ENCODE measurements at regions not wholly inside any gene's neighbourhood (a gene's known extent, or its start where the extent isn't known, plus 50 kb on each side); places are given as distances from the start of the nearest gene placed in this dataset.

GRCh38 chr13:47211106-47211505, 314.3 kb upstream of the HTR2A start (continued):
- TF ChIP-seq AEBP2 (tag by site-specific recombination; IDR thresholded peaks at IDR 0.05; ENCODE audit: borderline replicate concordance) (no peak), HOXC10 (CRISPR knock-in tag; IDR thresholded peaks at IDR 0.05) (no peak), SP7 (tag by site-specific recombination; IDR thresholded peaks at IDR 0.05) (no peak), TSHZ1 (tag by site-specific recombination; IDR thresholded peaks at IDR 0.05; ENCODE audit: borderline replicate concordance) (no peak), PBX3 (CRISPR knock-in tag; IDR thresholded peaks at IDR 0.05) (no peak)

GRCh38 chr13:47206111-47206510, 309.3 kb upstream of the HTR2A start:
- 0 out of 2 replicates have a peak, but pooled peaks cover 4% of the 10 kb centered on the region for H3K4me1 ChIP-seq (ENCODE audit: control insufficient read depth, insufficient read depth, low read length)
- no peak for TF ChIP-seq ZNF514 (tag by site-specific recombination; IDR thresholded peaks at IDR 0.05)
- TF ChIP-seq ZNF37A (tag by site-specific recombination; IDR thresholded peaks at IDR 0.05): no peak
- no peak for TF ChIP-seq ZNF433 (tag by site-specific recombination; IDR thresholded peaks at IDR 0.05; ENCODE audit: low read depth)
- TF ChIP-seq ZNF132 (tag by site-specific recombination; IDR thresholded peaks at IDR 0.05; ENCODE audit: borderline replicate concordance): no peak
- TF ChIP-seq ZNF501 (tag by site-specific recombination; IDR thresholded peaks at IDR 0.05): no peak
- H3K27ac ChIP-seq (ENCODE audit: extremely low read depth, low read depth, low read length): no peak overlapping the region
- H3K4me3 ChIP-seq (ENCODE audit: low read depth, low read length): no peak overlapping the region
- no peaks in the 10 kb centered on the region for H3K9me3 ChIP-seq (ENCODE audit: control insufficient read depth, insufficient read depth, low read depth, low read length)
- ChIA-PET POLR2A (no interaction called here), CTCF (no interaction called here)
- H3K36me3 ChIP-seq (ENCODE audit: control insufficient read depth in 2 of 2, insufficient read depth in 1 of 2, low read length in 2 of 2): no peaks in the 10 kb centered on the region

GRCh38 chr13:47190696-47191305, 293.9 kb upstream of the HTR2A start:
- Histone ChIP-seq H3K4me1 (ENCODE audit: control insufficient read depth, insufficient read depth, low read length) (no peaks in the 10 kb centered on the region), H3K4me3 (ENCODE audit: low read depth, low read length) (no peak overlapping the region), H3K9me3 (ENCODE audit: control insufficient read depth, insufficient read depth, low read depth, low read length) (no peaks in the 10 kb centered on the region), H3K36me3 (ENCODE audit: control insufficient read depth in 2 of 2, insufficient read depth in 1 of 2, low read length in 2 of 2) (no peaks in the 10 kb centered on the region), H3K27ac (ENCODE audit: extremely low read depth, low read depth, low read length) (no peak overlapping the region)
- TF ChIP-seq ZNF747 (tag by site-specific recombination; IDR thresholded peaks at IDR 0.05) (no peak), ZNF138 (tag by site-specific recombination; IDR thresholded peaks at IDR 0.05; ENCODE audit: borderline replicate concordance) (no peak), ZNF707 (tag by site-specific recombination; IDR thresholded peaks at IDR 0.05) (no peak)
- CTCF ChIA-PET: no interaction called here
- POLR2A ChIA-PET: no interaction called here

GRCh38 chr13:47188802-47189201, 291.9 kb upstream of the HTR2A start:
- Histone ChIP-seq H3K4me1 (ENCODE audit: control insufficient read depth, insufficient read depth, low read length) (no peaks in the 10 kb centered on the region), H3K4me3 (ENCODE audit: low read depth, low read length) (no peak overlapping the region), H3K9me3 (ENCODE audit: control insufficient read depth, insufficient read depth, low read depth, low read length) (no peaks in the 10 kb centered on the region), H3K27ac (ENCODE audit: extremely low read depth, low read depth, low read length) (no peak overlapping the region), H3K36me3 (ENCODE audit: control insufficient read depth in 2 of 2, insufficient read depth in 1 of 2, low read length in 2 of 2) (no peaks in the 10 kb centered on the region)
- CTCF ChIA-PET: no interaction called here
- POLR2A ChIA-PET: no interaction called here
- TF ChIP-seq PBX3 (CRISPR knock-in tag; IDR thresholded peaks at IDR 0.05) (no peak), ZFP37 (tag by site-specific recombination; IDR thresholded peaks at IDR 0.05) (no peak), MZF1 (tag by site-specific recombination; IDR thresholded peaks at IDR 0.05; ENCODE audit: borderline replicate concordance) (no peak), ZNF558 (tag by site-specific recombination; IDR thresholded peaks at IDR 0.05) (no peak), MEIS1 (CRISPR knock-in tag; IDR thresholded peaks at IDR 0.05; ENCODE audit: borderline replicate concordance) (no peak), ZNF140 (tag by site-specific recombination; IDR thresholded peaks at IDR 0.05) (no peak), SP2 (tag by site-specific recombination; IDR thresholded peaks at IDR 0.05) (no peak), ZFHX2 (tag by site-specific recombination; conservative IDR thresholded peaks at IDR 0.05) (no peak), ZNF837 (tag by site-specific recombination; IDR thresholded peaks at IDR 0.05) (no peak)
